ENCODE measurements at regions not wholly inside any gene's neighbourhood (a gene's known extent, or its start where the extent isn't known, plus 50 kb on each side); places are given as distances from the start of the nearest gene placed in this dataset.
"Not testable (repeated sequence)": the region's sequence is repeated elsewhere in the genome, so short reads cannot be mapped to it uniquely, and the experiment has no call there.

DNA sequence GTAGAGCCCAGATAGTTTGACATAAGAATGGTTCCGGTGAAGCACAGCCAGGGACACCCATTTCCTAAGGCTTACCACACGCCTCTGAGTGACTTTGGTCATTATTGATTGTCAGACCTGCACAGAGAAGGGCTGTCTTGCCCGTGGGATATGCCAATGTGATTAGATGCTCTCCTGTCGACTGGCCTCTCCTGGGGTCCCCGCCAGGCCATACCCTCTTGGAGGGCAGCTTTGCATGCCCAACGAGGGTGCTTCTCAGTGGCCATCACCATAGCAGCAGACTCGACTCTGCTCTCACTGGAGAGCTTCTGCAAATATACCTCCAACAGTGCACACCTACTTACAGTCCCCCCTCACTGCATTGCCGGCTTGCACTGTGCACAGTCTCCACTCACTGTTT, 648.3 kb upstream of the TPTE start:
- not testable (repeated sequence) for H3K4me1 ChIP-seq (ENCODE audit: low read length); H2AFZ ChIP-seq (ENCODE audit: low read length); H3K4me3 ChIP-seq (ENCODE audit: low read length); H3K79me2 ChIP-seq (ENCODE audit: low read length); H3K9me2 ChIP-seq (replicated peaks; ENCODE audit: insufficient read depth, low read length); H3K4me2 ChIP-seq (ENCODE audit: low read depth, low read length, poor library complexity, severe bottlenecking); H3K36me3 ChIP-seq (ENCODE audit: insufficient read depth, low read length); H3K27me3 ChIP-seq (ENCODE audit: low read length); DNase-seq; H3K9ac ChIP-seq (ENCODE audit: low read length); H4K20me1 ChIP-seq (ENCODE audit: insufficient read depth, low read depth, low read length); H3K27ac ChIP-seq (ENCODE audit: low read length)
- H3K9me3 ChIP-seq (ENCODE audit: low read length), result peaks cover 39% of the 10 kb centered on the region

DNA sequence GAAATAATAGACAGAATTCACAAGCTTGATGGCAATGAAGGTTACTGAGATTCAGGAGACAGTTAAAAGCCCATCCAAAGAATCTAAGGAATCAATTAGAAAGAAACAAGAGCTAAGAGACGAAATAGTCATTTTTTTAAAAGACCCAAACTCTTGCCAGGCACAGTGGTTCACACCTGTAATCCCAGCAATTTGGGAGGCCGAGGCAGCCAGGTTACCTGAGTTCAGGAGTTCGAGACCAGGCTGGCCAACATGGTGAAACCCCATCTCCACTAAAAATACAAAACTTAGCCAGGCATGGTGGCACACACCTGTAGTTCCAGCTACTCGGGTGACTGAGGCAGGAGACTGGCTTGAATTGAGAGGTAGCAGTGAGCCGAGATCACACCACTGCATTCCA, 647.2 kb upstream of the TPTE start:
- H3K79me2 ChIP-seq (ENCODE audit: low read length); H3K36me3 ChIP-seq (ENCODE audit: insufficient read depth, low read length); H3K27me3 ChIP-seq (ENCODE audit: low read length); H3K9ac ChIP-seq (ENCODE audit: low read length); H3K4me1 ChIP-seq (ENCODE audit: low read length); H3K9me2 ChIP-seq (replicated peaks; ENCODE audit: insufficient read depth, low read length); DNase-seq; H4K20me1 ChIP-seq (ENCODE audit: insufficient read depth, low read depth, low read length); H3K4me2 ChIP-seq (ENCODE audit: low read depth, low read length, poor library complexity, severe bottlenecking); H3K4me3 ChIP-seq (ENCODE audit: low read length); H2AFZ ChIP-seq (ENCODE audit: low read length); H3K27ac ChIP-seq (ENCODE audit: low read length): not testable (repeated sequence)
- H3K9me3 ChIP-seq (ENCODE audit: low read length), result peaks cover 40% of the 10 kb centered on the region

DNA sequence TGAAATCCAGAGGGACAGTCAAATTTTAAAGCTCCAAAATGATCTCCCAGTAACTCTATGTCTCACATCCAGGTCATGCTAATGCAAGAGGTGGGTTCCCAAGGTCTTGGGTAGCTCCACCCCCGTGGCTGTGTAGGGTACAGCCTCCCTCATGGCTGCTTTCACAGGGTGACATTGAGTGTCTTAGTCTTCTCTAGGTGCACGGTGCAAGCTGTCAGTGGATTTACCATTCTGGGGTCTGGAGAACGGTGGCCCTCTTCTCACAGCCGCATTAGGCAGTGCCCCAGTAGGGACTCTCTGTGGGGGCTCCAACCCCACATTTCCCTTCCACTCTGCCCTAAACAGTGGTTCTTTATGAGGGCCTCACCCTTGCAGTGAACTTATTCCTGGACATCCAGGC, 640.0 kb upstream of the TPTE start:
- peaks cover 47% of the 10 kb centered on the region for H3K9me3 ChIP-seq (ENCODE audit: low read length)
- H3K27ac ChIP-seq (ENCODE audit: low read length); DNase-seq; H3K4me1 ChIP-seq (ENCODE audit: low read length); H4K20me1 ChIP-seq (ENCODE audit: insufficient read depth, low read depth, low read length); H3K4me3 ChIP-seq (ENCODE audit: low read length); H3K27me3 ChIP-seq (ENCODE audit: low read length); H3K9me2 ChIP-seq (replicated peaks; ENCODE audit: insufficient read depth, low read length); H3K9ac ChIP-seq (ENCODE audit: low read length); H3K36me3 ChIP-seq (ENCODE audit: insufficient read depth, low read length); H3K4me2 ChIP-seq (ENCODE audit: low read depth, low read length, poor library complexity, severe bottlenecking); H3K79me2 ChIP-seq (ENCODE audit: low read length); H2AFZ ChIP-seq (ENCODE audit: low read length): not testable (repeated sequence)

DNA sequence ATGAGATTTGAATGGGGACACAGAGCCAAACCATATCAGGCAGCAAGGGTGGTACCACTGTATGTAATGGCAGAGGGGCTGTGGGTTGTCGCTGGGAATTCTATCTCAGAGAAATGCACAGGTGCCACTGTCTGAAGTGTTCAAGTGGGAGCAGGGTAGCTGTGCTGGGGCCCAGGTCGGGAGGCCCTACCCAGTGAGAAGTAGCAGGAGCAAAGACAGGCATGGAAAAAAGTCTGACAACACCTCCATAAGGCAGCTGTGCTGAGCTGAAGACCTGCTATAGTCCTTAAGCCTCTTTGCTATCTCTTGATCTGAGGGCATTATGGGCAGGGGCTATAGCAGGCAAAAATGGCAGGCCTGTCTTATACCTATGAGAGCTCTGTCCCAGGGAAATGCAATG, 638.3 kb upstream of the TPTE start:
- not testable (repeated sequence) for H3K36me3 ChIP-seq (ENCODE audit: insufficient read depth, low read length); DNase-seq; H3K79me2 ChIP-seq (ENCODE audit: low read length)

DNA sequence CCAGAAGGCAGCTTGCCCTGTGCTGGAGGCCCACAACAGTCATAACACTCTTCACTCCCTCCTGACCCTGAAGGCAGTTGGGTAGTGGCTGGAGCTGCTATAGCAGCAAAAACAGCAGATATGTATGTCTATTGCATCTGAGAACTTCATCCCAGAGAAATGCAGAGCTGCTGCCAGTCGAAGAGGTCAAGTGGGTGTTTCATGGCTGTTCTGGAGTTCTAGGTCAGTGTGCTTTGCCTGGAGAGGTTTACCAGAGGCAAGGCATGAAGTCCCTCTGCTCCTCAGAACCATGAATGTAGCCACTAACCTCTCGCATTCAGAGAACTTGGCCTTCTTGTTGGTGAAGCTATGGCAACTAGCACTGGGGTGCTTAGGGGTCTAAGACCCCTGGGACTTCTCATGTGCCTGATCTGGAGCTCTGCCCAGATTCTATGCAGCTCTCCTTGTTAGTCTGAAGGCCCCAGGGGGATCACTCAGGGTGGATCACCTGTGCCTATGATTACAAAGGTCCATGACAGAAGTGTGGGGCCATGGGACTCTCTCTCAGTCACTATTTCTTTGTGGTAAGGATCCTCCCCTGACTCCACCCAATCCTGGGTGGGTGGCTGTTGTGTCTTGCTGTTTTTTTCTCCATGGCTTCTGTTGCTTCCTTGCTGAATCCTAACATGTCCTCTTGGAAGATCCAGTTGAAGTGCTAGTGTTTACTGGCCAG, 637.7 kb upstream of the TPTE start:
- H3K4me3 ChIP-seq (ENCODE audit: low read length); H3K27ac ChIP-seq (ENCODE audit: low read length); H3K4me2 ChIP-seq (ENCODE audit: low read depth, low read length, poor library complexity, severe bottlenecking); H2AFZ ChIP-seq (ENCODE audit: low read length); H4K20me1 ChIP-seq (ENCODE audit: insufficient read depth, low read depth, low read length); H3K79me2 ChIP-seq (ENCODE audit: low read length); H3K27me3 ChIP-seq (ENCODE audit: low read length); H3K36me3 ChIP-seq (ENCODE audit: insufficient read depth, low read length); H3K9me2 ChIP-seq (replicated peaks; ENCODE audit: insufficient read depth, low read length); H3K4me1 ChIP-seq (ENCODE audit: low read length); H3K9ac ChIP-seq (ENCODE audit: low read length); DNase-seq: not testable (repeated sequence)
- H3K9me3 ChIP-seq (ENCODE audit: low read length), result peaks cover 45% of the 10 kb centered on the region

More for the DNA sequence above, 638.3 kb upstream of the TPTE start:
- H3K4me2 ChIP-seq (ENCODE audit: low read depth, low read length, poor library complexity, severe bottlenecking); H3K27me3 ChIP-seq (ENCODE audit: low read length); H3K27ac ChIP-seq (ENCODE audit: low read length); H3K4me3 ChIP-seq (ENCODE audit: low read length); H4K20me1 ChIP-seq (ENCODE audit: insufficient read depth, low read depth, low read length); H3K9ac ChIP-seq (ENCODE audit: low read length); H2AFZ ChIP-seq (ENCODE audit: low read length); H3K9me2 ChIP-seq (replicated peaks; ENCODE audit: insufficient read depth, low read length); H3K4me1 ChIP-seq (ENCODE audit: low read length): not testable (repeated sequence)
- H3K9me3 ChIP-seq (ENCODE audit: low read length), result peaks cover 42% of the 10 kb centered on the region

DNA sequence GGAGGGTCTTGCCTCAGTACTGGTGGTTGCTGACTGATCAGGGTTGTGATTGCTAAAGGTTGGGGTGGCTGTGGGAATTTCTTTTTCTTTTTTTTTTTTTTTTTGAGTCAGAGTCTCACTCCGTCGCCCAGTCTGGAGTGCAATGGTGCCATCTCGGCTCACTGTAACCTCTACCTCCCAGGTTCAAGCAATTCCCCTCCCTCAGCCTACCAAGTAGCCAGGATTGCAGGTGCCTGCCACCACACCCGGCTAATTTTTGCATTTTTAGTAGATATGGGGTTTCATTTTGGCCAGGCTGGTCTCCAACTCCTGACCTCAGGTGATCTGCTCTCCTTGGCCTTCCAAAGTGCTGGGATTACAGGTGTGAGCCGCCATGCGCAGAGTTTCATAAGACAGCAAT, 632.9 kb upstream of the TPTE start:
- H3K9ac ChIP-seq (ENCODE audit: low read length); H3K27ac ChIP-seq (ENCODE audit: low read length); H3K4me1 ChIP-seq (ENCODE audit: low read length); H4K20me1 ChIP-seq (ENCODE audit: insufficient read depth, low read depth, low read length); DNase-seq; H3K27me3 ChIP-seq (ENCODE audit: low read length); H3K36me3 ChIP-seq (ENCODE audit: insufficient read depth, low read length); H3K79me2 ChIP-seq (ENCODE audit: low read length); H2AFZ ChIP-seq (ENCODE audit: low read length); H3K4me3 ChIP-seq (ENCODE audit: low read length); H3K9me2 ChIP-seq (replicated peaks; ENCODE audit: insufficient read depth, low read length); H3K4me2 ChIP-seq (ENCODE audit: low read depth, low read length, poor library complexity, severe bottlenecking): not testable (repeated sequence)
- H3K9me3 ChIP-seq (ENCODE audit: low read length), result peaks cover 32% of the 10 kb centered on the region

DNA sequence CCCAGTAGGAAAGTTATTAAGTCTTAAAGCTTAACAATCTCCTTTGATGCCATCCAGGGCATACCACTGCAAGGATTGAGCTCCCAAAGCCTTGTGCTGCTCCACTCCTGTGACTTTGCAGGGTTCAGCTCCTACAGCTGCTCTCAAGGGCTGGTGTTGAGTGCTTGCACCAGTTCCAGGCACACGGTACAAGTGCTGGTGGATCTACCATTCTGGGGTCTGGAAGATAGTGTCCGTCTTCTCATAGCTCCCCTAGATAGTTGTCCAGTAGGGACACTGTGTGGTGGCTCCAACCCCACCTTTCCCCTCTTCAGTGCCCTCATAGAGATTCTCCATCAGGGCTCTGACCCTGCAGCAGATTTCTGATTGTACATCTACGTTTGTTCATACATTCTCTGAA, 617.8 kb upstream of the TPTE start:
- not testable (repeated sequence) for H3K9ac ChIP-seq (ENCODE audit: low read length)
- H3K9me3 ChIP-seq (ENCODE audit: low read length), result peaks cover 33% of the 10 kb centered on the region

DNA sequence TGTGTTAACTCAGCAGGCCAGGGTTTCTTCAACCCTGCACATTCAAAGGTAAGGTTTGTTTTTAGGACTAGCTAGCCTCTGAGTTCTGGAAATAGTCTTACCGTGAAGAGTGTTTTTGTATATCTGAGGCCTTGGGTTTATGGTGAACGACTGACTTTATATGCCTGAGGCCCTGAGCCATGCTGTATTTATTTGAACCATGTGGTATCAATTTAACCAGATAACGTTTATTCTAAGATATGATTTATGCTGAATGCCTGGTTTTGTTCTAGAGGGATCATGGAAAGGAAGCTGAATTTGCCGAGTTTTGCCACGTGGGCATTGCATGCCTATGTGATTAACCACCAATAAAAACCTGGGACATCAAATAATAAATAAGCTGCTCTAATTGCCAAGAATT, 607.2 kb upstream of the TPTE start:
- H3K4me2 ChIP-seq (ENCODE audit: low read depth, low read length, poor library complexity, severe bottlenecking); H3K27ac ChIP-seq (ENCODE audit: low read length); H3K4me1 ChIP-seq (ENCODE audit: low read length); H3K4me3 ChIP-seq (ENCODE audit: low read length); H3K79me2 ChIP-seq (ENCODE audit: low read length); H3K27me3 ChIP-seq (ENCODE audit: low read length); H3K36me3 ChIP-seq (ENCODE audit: insufficient read depth, low read length); DNase-seq; H4K20me1 ChIP-seq (ENCODE audit: insufficient read depth, low read depth, low read length); H3K9ac ChIP-seq (ENCODE audit: low read length); H2AFZ ChIP-seq (ENCODE audit: low read length); H3K9me2 ChIP-seq (replicated peaks; ENCODE audit: insufficient read depth, low read length): not testable (repeated sequence)
- H3K9me3 ChIP-seq (ENCODE audit: low read length), result peaks cover 23% of the 10 kb centered on the region

More for the DNA sequence above, 617.8 kb upstream of the TPTE start:
- H3K9me2 ChIP-seq (replicated peaks; ENCODE audit: insufficient read depth, low read length); H3K4me1 ChIP-seq (ENCODE audit: low read length); H3K27ac ChIP-seq (ENCODE audit: low read length); H3K27me3 ChIP-seq (ENCODE audit: low read length); H4K20me1 ChIP-seq (ENCODE audit: insufficient read depth, low read depth, low read length); H2AFZ ChIP-seq (ENCODE audit: low read length); DNase-seq; H3K36me3 ChIP-seq (ENCODE audit: insufficient read depth, low read length); H3K4me2 ChIP-seq (ENCODE audit: low read depth, low read length, poor library complexity, severe bottlenecking); H3K4me3 ChIP-seq (ENCODE audit: low read length); H3K79me2 ChIP-seq (ENCODE audit: low read length): not testable (repeated sequence)

DNA sequence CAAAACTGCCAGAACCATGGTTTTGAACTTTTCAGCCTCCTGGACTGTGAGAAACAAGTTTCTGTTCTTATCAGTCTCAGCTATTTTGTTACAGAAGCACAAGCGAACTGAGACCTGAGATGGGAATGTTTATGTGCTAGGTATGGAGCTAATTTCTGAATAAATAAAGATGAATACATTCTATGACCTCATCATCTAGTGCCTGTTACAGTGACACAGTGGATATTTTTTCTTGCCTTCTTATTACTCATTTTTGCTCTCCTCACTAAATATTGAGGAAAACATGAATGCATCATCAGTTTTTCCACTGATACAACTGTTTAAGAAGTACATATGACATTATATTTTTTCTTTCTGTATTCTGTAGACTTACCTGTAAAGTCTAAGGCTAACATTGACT, 601.9 kb upstream of the TPTE start:
- not testable (repeated sequence) for H3K27ac ChIP-seq (ENCODE audit: low read length); DNase-seq; H3K79me2 ChIP-seq (ENCODE audit: low read length); H3K9me2 ChIP-seq (replicated peaks; ENCODE audit: insufficient read depth, low read length); H3K9ac ChIP-seq (ENCODE audit: low read length); H3K36me3 ChIP-seq (ENCODE audit: insufficient read depth, low read length); H2AFZ ChIP-seq (ENCODE audit: low read length); H3K4me2 ChIP-seq (ENCODE audit: low read depth, low read length, poor library complexity, severe bottlenecking); H3K4me3 ChIP-seq (ENCODE audit: low read length); H4K20me1 ChIP-seq (ENCODE audit: insufficient read depth, low read depth, low read length); H3K4me1 ChIP-seq (ENCODE audit: low read length); H3K27me3 ChIP-seq (ENCODE audit: low read length)
- H3K9me3 ChIP-seq (ENCODE audit: low read length), result peaks cover 21% of the 10 kb centered on the region
